WTC11 (cell line): ENCODE measurements at regions not wholly inside any gene's neighbourhood (a gene's known extent, or its start where the extent isn't known, plus 50 kb on each side); places are given as distances from the start of the nearest gene placed in this dataset.

Source experiments
- ATAC-seq: fragments of 200-7000 bp; cut with Tn5 transposase; 2 replicates; pipeline ENCODE4 v1.10.0; 2021; ENCODE audit warnings: mild to moderate bottlenecking, moderate library complexity
- CTCF ChIA-PET: fragments of 300-600 bp; sonication (Branson Sonifier 250); formaldehyde crosslinking; loops from one replicate; lab custom pipeline; 2021; ENCODE audit warnings: antibody characterized with exemption; lab: Charles Lee
- POLR2A ChIA-PET: fragments of 350-600 bp; sonication (Branson Sonifier 250); formaldehyde crosslinking; loops from one replicate; lab custom pipeline; 2021; ENCODE audit warnings: antibody characterized with exemption; lab: Charles Lee
- DNase-seq: peaks from one replicate; pipeline ENCODE4 v3.0.0; 2021; ENCODE audit warnings: low spot score
- H3K27ac Mint-ChIP-seq: 2 replicates; pipeline ENCODE4 v1.8.0; 2021; ENCODE audit warnings: mixed read lengths
- H3K27me3 Mint-ChIP-seq: 2 replicates; pipeline ENCODE4 v1.8.0; 2021; ENCODE audit warnings: low read depth, mild to moderate bottlenecking, moderate library complexity, mixed read lengths
- H3K36me3 Mint-ChIP-seq: 2 replicates; pipeline ENCODE4 v1.8.0; 2021; ENCODE audit warnings: mixed read lengths
- H3K4me1 Mint-ChIP-seq: 2 replicates; pipeline ENCODE4 v1.8.0; 2022; ENCODE audit warnings: mixed read lengths
- H3K4me3 Mint-ChIP-seq: 2 replicates; pipeline ENCODE4 v1.8.0; 2021; ENCODE audit warnings: mild to moderate bottlenecking, moderate library complexity, mixed read lengths
- H3K9me3 Mint-ChIP-seq: 2 replicates; pipeline ENCODE4 v1.8.0; 2021; ENCODE audit warnings: mixed read lengths
- AR ChIP-seq: fragments of 250-450 bp; sonication (Bioruptor Pico); IDR thresholded peaks from 2 replicates; pipeline ENCODE4 v1.9.0; 2021; ENCODE audit warnings: mild to moderate bottlenecking
- CTCF ChIP-seq: fragments of 200-600 bp; IDR thresholded peaks from 2 replicates; pipeline ENCODE4 v1.8.0; 2022; ENCODE audit warnings: antibody characterized with exemption
- ERG ChIP-seq: fragments of 250-450 bp; sonication (Bioruptor Pico); IDR thresholded peaks from 2 replicates; pipeline ENCODE4 v1.8.0; 2021; ENCODE audit warnings: mild to moderate bottlenecking
- FOXP1 ChIP-seq: sonication (generic); formaldehyde crosslinking; IDR thresholded peaks from 2 replicates; pipeline ENCODE4 v1.8.0; 2022; ENCODE audit warnings: missing genetic modification reagents, mild to moderate bottlenecking, moderate library complexity, borderline replicate concordance
- FOXP4 ChIP-seq: sonication (generic); formaldehyde crosslinking; IDR thresholded peaks from 2 replicates; pipeline ENCODE4 v1.8.0; 2022; ENCODE audit warnings: mild to moderate bottlenecking, missing genetic modification reagents
- KAT7 ChIP-seq: sonication (generic); formaldehyde crosslinking; IDR thresholded peaks from 2 replicates; pipeline ENCODE4 v1.8.1; 2023; ENCODE audit warnings: missing genetic modification reagents, mild to moderate bottlenecking, borderline replicate concordance
- NFYB ChIP-seq: sonication (generic); formaldehyde crosslinking; conservative IDR thresholded peaks from 2 replicates; pipeline ENCODE4 v1.8.0; 2022; ENCODE audit warnings: low read depth, missing genetic modification reagents
- RELA ChIP-seq: sonication (generic); formaldehyde crosslinking; IDR thresholded peaks from 2 replicates; pipeline ENCODE4 v1.8.1; 2022; ENCODE audit warnings: missing genetic modification reagents, mild to moderate bottlenecking, borderline replicate concordance
- STAT6 ChIP-seq: sonication (generic); formaldehyde crosslinking; conservative IDR thresholded peaks from 2 replicates; pipeline ENCODE4 v1.8.1; 2023; ENCODE audit warnings: mild to moderate bottlenecking, low read depth, missing genetic modification reagents, moderate library complexity
- TEAD4 ChIP-seq: sonication (generic); formaldehyde crosslinking; IDR thresholded peaks from 2 replicates; pipeline ENCODE4 v1.8.0; 2022; ENCODE audit warnings: mild to moderate bottlenecking, missing genetic modification reagents
- ZNF281 ChIP-seq: sonication (generic); formaldehyde crosslinking; IDR thresholded peaks from 2 replicates; pipeline ENCODE4 v1.8.0; 2023; ENCODE audit warnings: mild to moderate bottlenecking, missing genetic modification reagents
- ZNF317 ChIP-seq: sonication (generic); formaldehyde crosslinking; IDR thresholded peaks from 2 replicates; pipeline ENCODE4 v1.8.1; 2023; ENCODE audit warnings: low read depth, mild to moderate bottlenecking, moderate library complexity, missing genetic modification reagents, borderline replicate concordance
- ZNF671 ChIP-seq: fragments of 250-450 bp; sonication (Bioruptor Pico); IDR thresholded peaks from 2 replicates; pipeline ENCODE4 v1.8.0; 2021; ENCODE audit warnings: mild to moderate bottlenecking

- DNase-seq = no peak
- peaks cover 18% of the 10 kb centered on the region for H3K27me3 Mint-ChIP-seq
- CTCF ChIA-PET = no interaction called here
- POLR2A ChIA-PET = no interaction called here
- peaks cover 15% of the 10 kb centered on the region for H3K4me1 Mint-ChIP-seq
- no peak overlapping the region for H3K4me3 Mint-ChIP-seq
- ATAC-seq = no peak
- peaks cover 7% of the 10 kb centered on the region for H3K9me3 Mint-ChIP-seq
- no peak overlapping the region for H3K27ac Mint-ChIP-seq
- no peak for TF ChIP-seq RELA (CRISPR knock-in tag)
- no peak for TF ChIP-seq ZNF671 (CRISPR knock-in tag)
- TF ChIP-seq FOXP1 (CRISPR knock-in tag) = no peak
- TF ChIP-seq ZNF281 (CRISPR knock-in tag) = no peak
- TF ChIP-seq AR = no peak
- TF ChIP-seq CTCF = no peak
- TF ChIP-seq STAT6 (CRISPR knock-in tag) = no peak
- no peak for TF ChIP-seq KAT7 (CRISPR knock-in tag)
- no peak for TF ChIP-seq ZNF317 (CRISPR knock-in tag)
- no peak for TF ChIP-seq FOXP4
- no peak for TF ChIP-seq ERG (CRISPR knock-in tag)
- no peak for TF ChIP-seq NFYB
- TF ChIP-seq TEAD4 = no peak
- TF ChIP-seq, all 79 proteins: peak for 0
- H3K36me3 Mint-ChIP-seq = no peaks in the 10 kb centered on the region
Measured at GRCh38 chr5:73318308-73318719, 130.3 kb downstream of the FOXD1 start.
